SK-N-MC (cell line): ENCODE measurements at regions not wholly inside any gene's neighbourhood (a gene's known extent, or its start where the extent isn't known, plus 50 kb on each side); places are given as distances from the start of the nearest gene placed in this dataset.

ENCODE experiments used
- EZH2 ChIP-seq: fragments of 200-600 bp; sonication (generic); IDR thresholded peaks from one replicate; pipeline ENCODE4 v1.6.1; 2017; ENCODE audit warnings: antibody characterized with exemption
- FOXP2 ChIP-seq: optimal IDR thresholded peaks from 2 replicates; pipeline ENCODE3; 2011; ENCODE audit warnings: mild to moderate bottlenecking, moderate library complexity; ENCODE audit not compliant: insufficient read depth; ENCODE audit errors: extremely low read length, control extremely low read depth
- POLR2AphosphoS5 ChIP-seq: IDR thresholded peaks from 2 replicates; pipeline ENCODE4 v1.6.1; 2012; ENCODE audit warnings: mild to moderate bottlenecking, low read depth, low read length, borderline replicate concordance

DNA sequence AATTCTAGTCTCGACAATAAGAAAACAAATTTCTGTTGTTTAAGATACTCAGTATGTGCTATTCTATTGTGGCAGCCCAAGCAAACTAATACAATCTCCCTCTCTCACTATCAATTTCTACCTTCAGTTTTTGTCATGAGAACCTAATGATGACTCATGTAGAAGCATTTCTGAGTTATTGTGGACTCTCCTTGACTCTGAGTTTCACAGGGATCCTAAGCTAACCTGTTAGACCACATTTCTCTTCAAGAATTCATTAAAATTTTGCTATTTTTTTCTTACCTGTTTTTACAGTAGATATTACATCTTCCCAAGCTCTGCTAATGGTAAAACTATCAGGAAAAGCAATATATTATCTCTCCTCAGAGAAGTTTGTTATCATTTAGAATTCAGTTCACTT lies 599.1 kb upstream of the TYRP1 start:
- TF ChIP-seq POLR2AphosphoS5 (no peak), EZH2 (no peak), FOXP2 (no peak)
